ENCODE measurements at regions not wholly inside any gene's neighbourhood (a gene's known extent, or its start where the extent isn't known, plus 50 kb on each side); places are given as distances from the start of the nearest gene placed in this dataset.

GRCh38 chr16:11462861-11463260 is 117.6 kb downstream of the RMI2 start:
- TF ChIP-seq CTCF (IDR thresholded peaks at IDR 0.05): no peak
- no peak for TF ChIP-seq POLR2A (IDR thresholded peaks at IDR 0.05)
